Testis (tissue), 2 donors: ENCODE measurements at regions not wholly inside any gene's neighbourhood (a gene's known extent, or its start where the extent isn't known, plus 50 kb on each side); places are given as distances from the start of the nearest gene placed in this dataset.

ENCODE experiments used
- POLR2A ChIP-seq: fragments of 450-650 bp; IDR thresholded peaks from one replicate; pipeline ENCODE4 v1.6.1; 2017; ENCODE audit warnings: antibody characterized with exemption, mild to moderate bottlenecking, moderate library complexity
- TF ChIP-seq, protein P1 (sequence below), 3 experiments: fragments of 450-650 bp in 2 of 3; fragments of 200-600 bp in 1 of 3; sonication (generic) in 1 of 3; IDR thresholded peaks; one replicate each; pipeline ENCODE4 v1.5.1; 2016 to 2019; ENCODE audit warnings: antibody characterized with exemption in 3 of 3, mild to moderate bottlenecking in 2 of 3, moderate library complexity in 1 of 3

GRCh38 chr1:229985613-229986010 is 81.4 kb upstream of the GALNT2 start:
- TF ChIP-seq, protein P1, sequence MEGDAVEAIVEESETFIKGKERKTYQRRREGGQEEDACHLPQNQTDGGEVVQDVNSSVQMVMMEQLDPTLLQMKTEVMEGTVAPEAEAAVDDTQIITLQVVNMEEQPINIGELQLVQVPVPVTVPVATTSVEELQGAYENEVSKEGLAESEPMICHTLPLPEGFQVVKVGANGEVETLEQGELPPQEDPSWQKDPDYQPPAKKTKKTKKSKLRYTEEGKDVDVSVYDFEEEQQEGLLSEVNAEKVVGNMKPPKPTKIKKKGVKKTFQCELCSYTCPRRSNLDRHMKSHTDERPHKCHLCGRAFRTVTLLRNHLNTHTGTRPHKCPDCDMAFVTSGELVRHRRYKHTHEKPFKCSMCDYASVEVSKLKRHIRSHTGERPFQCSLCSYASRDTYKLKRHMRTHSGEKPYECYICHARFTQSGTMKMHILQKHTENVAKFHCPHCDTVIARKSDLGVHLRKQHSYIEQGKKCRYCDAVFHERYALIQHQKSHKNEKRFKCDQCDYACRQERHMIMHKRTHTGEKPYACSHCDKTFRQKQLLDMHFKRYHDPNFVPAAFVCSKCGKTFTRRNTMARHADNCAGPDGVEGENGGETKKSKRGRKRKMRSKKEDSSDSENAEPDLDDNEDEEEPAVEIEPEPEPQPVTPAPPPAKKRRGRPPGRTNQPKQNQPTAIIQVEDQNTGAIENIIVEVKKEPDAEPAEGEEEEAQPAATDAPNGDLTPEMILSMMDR (IDR thresholded peaks at IDR 0.05) = no peak
- no peak for TF ChIP-seq POLR2A
